ENCODE measurements at regions not wholly inside any gene's neighbourhood (a gene's known extent, or its start where the extent isn't known, plus 50 kb on each side); places are given as distances from the start of the nearest gene placed in this dataset.

- TF ChIP-seq CTCF (IDR thresholded peaks at IDR 0.05; ENCODE audit: insufficient read depth, low read depth, low read length) (no peak), EZH2 (IDR thresholded peaks at IDR 0.05; ENCODE audit: insufficient read depth, low read length) (no peak)
Observed at GRCh38 chr1:208850442-208850841, 606.3 kb upstream of the PLXNA2 start.
